GM12878 (cell line): ENCODE measurements at regions not wholly inside any gene's neighbourhood (a gene's known extent, or its start where the extent isn't known, plus 50 kb on each side); places are given as distances from the start of the nearest gene placed in this dataset.

ENCODE experiments used
- ETV6 ChIP-seq, 2 experiments: fragments of 450-650 bp in 1 of 2; IDR thresholded peaks in 1 of 2; conservative IDR thresholded peaks in 1 of 2; 2 replicates each; pipeline ENCODE4 v1.6.1; 2014; ENCODE audit warnings: antibody characterized with exemption in 1 of 2, borderline replicate concordance in 1 of 2, low read depth in 1 of 2, mild to moderate bottlenecking in 1 of 2, moderate library complexity in 1 of 2
- EZH2 ChIP-seq: IDR thresholded peaks from 2 replicates; pipeline ENCODE4 v1.6.1; 2012; ENCODE audit warnings: low read depth, mild to moderate bottlenecking, control low read depth, inconsistent platforms, low read length, borderline replicate concordance; ENCODE audit not compliant: control insufficient read depth
- LARP7 ChIP-seq: fragments of 450-650 bp; IDR thresholded peaks from 2 replicates; pipeline ENCODE4 v1.6.1; 2017; ENCODE audit warnings: mild to moderate bottlenecking
- POU2F2 ChIP-seq: IDR thresholded peaks from 3 replicates; pipeline ENCODE4 v1.6.1; 2011; ENCODE audit warnings: low read depth, mild to moderate bottlenecking, low read length, borderline replicate concordance
- SUPT20H ChIP-seq: IDR thresholded peaks from 2 replicates; pipeline ENCODE4 v1.6.1; 2011; ENCODE audit warnings: low read depth, mild to moderate bottlenecking, low read length, moderate library complexity, borderline replicate concordance; ENCODE audit not compliant: control insufficient read depth
- TF ChIP-seq, protein P1 (sequence below): IDR thresholded peaks from 2 replicates; pipeline ENCODE4 v1.6.1; 2012; ENCODE audit warnings: improper control_type of control experiment, low read depth, low read length; ENCODE audit not compliant: insufficient replicate concordance

DNA sequence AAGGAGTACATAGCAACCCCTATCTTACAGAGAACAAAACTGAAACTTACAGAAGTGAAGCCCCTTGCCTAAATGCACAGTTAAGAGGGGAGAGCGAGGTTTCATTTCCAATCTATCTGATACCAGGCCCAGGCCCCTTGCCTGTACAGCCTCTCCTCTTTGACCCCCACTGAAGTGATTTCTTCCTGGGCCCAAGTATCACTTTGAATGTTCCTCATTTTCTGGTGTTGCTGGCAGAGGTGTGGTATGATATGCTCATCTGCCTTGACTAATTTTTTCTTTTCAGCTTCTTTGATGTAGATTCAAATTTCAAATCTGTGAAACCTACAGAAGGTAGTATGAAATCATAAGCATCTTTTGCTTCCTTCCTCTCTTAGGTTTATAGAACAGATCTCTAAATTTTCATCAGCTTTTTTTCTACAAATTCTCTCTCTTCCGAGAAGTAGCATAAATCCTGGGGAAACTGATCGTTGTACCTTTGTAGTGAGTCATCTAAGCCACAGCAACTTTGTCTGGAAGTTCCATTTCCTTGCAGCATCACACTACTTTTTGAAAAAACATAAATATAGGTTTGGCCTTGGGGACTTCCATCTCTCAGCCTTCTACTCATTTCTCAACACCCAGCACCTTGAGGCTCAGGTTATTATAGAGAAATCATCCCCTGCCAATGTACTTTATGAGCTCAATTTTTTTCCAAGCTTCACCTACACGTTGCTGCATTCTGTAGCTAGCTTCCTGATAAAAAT lies 402.4 kb upstream of the PTGER4 start (continued):
- TF ChIP-seq EZH2 (no peak), POU2F2 (0 out of 3 replicates have a peak, but pooled peaks have one; percentile 48), SUPT20H (no peak), LARP7 (no peak), ETV6 (conservative IDR thresholded peaks at IDR 0.05 in 1 of 2, IDR thresholded peaks at IDR 0.05 in 1 of 2; ENCODE audit: borderline replicate concordance in 1 of 2, low read depth in 1 of 2) (peak in 1 of 2 experiments; percentile 83; a peak in 2 of 4 replicates)
- TF ChIP-seq, protein P1, sequence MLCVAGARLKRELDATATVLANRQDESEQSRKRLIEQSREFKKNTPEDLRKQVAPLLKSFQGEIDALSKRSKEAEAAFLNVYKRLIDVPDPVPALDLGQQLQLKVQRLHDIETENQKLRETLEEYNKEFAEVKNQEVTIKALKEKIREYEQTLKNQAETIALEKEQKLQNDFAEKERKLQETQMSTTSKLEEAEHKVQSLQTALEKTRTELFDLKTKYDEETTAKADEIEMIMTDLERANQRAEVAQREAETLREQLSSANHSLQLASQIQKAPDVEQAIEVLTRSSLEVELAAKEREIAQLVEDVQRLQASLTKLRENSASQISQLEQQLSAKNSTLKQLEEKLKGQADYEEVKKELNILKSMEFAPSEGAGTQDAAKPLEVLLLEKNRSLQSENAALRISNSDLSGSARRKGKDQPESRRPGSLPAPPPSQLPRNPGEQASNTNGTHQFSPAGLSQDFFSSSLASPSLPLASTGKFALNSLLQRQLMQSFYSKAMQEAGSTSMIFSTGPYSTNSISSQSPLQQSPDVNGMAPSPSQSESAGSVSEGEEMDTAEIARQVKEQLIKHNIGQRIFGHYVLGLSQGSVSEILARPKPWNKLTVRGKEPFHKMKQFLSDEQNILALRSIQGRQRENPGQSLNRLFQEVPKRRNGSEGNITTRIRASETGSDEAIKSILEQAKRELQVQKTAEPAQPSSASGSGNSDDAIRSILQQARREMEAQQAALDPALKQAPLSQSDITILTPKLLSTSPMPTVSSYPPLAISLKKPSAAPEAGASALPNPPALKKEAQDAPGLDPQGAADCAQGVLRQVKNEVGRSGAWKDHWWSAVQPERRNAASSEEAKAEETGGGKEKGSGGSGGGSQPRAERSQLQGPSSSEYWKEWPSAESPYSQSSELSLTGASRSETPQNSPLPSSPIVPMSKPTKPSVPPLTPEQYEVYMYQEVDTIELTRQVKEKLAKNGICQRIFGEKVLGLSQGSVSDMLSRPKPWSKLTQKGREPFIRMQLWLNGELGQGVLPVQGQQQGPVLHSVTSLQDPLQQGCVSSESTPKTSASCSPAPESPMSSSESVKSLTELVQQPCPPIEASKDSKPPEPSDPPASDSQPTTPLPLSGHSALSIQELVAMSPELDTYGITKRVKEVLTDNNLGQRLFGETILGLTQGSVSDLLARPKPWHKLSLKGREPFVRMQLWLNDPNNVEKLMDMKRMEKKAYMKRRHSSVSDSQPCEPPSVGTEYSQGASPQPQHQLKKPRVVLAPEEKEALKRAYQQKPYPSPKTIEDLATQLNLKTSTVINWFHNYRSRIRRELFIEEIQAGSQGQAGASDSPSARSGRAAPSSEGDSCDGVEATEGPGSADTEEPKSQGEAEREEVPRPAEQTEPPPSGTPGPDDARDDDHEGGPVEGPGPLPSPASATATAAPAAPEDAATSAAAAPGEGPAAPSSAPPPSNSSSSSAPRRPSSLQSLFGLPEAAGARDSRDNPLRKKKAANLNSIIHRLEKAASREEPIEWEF, result no peak
